Esophagus (tissue), 2 donors: ENCODE measurements at regions not wholly inside any gene's neighbourhood (a gene's known extent, or its start where the extent isn't known, plus 50 kb on each side); places are given as distances from the start of the nearest gene placed in this dataset.

Source experiments
- H3K27ac ChIP-seq, 2 donors: one replicate each; pipeline ENCODE4 v1.5.1; 2013; ENCODE audit warnings: low read depth in 2 of 2, mild to moderate bottlenecking in 2 of 2, inconsistent platforms in 1 of 2, low read length in 1 of 2, moderate library complexity in 1 of 2
- H3K27me3 ChIP-seq, 2 donors: one replicate each; pipeline ENCODE4 v1.6.1; 2013; ENCODE audit warnings: low read length in 2 of 2, control low read depth in 1 of 2, mild to moderate bottlenecking in 1 of 2; ENCODE audit not compliant: insufficient read depth in 2 of 2, control insufficient read depth in 1 of 2
- H3K36me3 ChIP-seq, 2 donors: one replicate each; pipeline ENCODE4 v1.6.1; 2013; ENCODE audit warnings: low read length in 1 of 2; ENCODE audit not compliant: control insufficient read depth in 2 of 2, insufficient read depth in 2 of 2
- H3K4me1 ChIP-seq, 2 donors: one replicate each; pipeline ENCODE4 v1.6.1; 2013; ENCODE audit warnings: low read length in 1 of 2; ENCODE audit not compliant: control insufficient read depth in 2 of 2, insufficient read depth in 2 of 2
- H3K4me3 ChIP-seq, 2 donors: one replicate each; pipeline ENCODE4 v1.5.1; 2013; ENCODE audit warnings: low read length in 2 of 2, mild to moderate bottlenecking in 2 of 2, low read depth in 1 of 2, moderate library complexity in 1 of 2
- H3K9me3 ChIP-seq, 2 donors: one replicate each; pipeline ENCODE4 v1.6.1; 2013; ENCODE audit warnings: mild to moderate bottlenecking in 2 of 2, low read depth in 1 of 2, low read length in 1 of 2, moderate library complexity in 1 of 2; ENCODE audit not compliant: control insufficient read depth in 2 of 2, insufficient read depth in 1 of 2
- WGBS, 2 donors: extraction: QIAGEN DNeasy Blood & Tissue Kit; methylation state at CpG; one replicate each; pipeline ENCODE4 v1.1.7; 2013; 5-methylcytosine and 5-hydroxymethylcytosine counted together
- donor health status: healthy with polysubstance abuse.
- donor health status: Bipolar disorder and iron deficiency.

DNA sequence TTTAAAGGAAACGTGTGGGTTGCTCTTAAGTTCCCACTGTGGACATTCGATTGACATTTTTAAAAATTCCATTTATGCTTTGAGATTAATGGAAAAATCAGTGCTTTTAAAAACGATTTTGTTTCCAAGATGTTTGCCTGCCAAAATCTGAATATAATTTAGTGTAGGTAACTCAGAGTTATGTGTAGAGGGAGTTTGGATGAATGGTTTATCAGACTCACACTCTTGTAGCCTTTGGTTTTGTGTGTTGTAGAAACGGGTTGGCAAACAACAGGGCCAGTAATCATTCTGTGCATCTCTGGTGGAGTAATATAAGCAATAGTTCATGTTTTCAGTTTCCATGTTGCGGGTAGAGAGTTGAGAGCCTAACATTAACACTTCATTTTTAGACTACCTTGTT lies 140.6 kb downstream of the RPS12 start:
- Histone ChIP-seq H3K27ac (no peak overlapping the region), H3K36me3 (no peaks in the 10 kb centered on the region), H3K27me3 (no peaks in the 10 kb centered on the region), H3K9me3 (no peaks in the 10 kb centered on the region), H3K4me3 (no peak overlapping the region), H3K4me1 (no peaks in the 10 kb centered on the region)
- 66 to 75% methylated on average over 5 of the region's 5 CpGs for WGBS, 2 donors

DNA sequence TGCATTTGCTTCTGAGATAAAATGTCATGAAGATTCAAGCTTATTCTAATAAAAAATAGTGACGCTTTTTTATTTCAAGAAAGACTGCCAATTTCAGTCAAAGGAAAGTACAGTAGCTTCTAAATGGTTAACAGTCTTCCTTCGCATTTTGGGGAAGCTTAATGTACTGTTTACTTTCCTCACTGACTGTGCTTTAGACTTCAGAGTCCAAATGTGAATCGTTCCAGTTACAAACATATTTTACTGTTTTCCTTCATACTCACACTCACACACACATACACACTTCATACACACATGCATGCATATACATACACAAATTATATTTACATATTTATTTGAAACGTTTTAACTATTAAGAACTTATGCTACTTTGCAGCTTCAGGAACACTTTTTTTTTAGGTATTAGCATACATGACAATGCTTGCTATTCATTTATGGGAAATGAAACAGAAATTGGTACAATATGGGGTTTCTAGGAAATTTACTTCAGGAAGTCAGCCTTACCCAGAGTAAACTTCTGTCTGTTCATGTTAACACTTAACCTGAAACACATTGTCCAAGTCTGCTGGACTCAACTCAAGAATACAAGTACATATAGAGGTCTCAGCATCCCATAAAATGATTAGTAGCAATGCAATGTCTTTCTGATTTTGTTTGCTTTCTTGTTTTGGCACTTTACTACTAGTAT lies 145.4 kb downstream of the RPS12 start:
- WGBS, 2 donors, result 27 to 30% methylated on average over 4 of the region's 4 CpGs
- Histone ChIP-seq H3K4me3 (no peak overlapping the region), H3K9me3 (no peaks in the 10 kb centered on the region), H3K27me3 (no peaks in the 10 kb centered on the region), H3K4me1 (no peaks in the 10 kb centered on the region), H3K27ac (no peak overlapping the region), H3K36me3 (no peaks in the 10 kb centered on the region)

DNA sequence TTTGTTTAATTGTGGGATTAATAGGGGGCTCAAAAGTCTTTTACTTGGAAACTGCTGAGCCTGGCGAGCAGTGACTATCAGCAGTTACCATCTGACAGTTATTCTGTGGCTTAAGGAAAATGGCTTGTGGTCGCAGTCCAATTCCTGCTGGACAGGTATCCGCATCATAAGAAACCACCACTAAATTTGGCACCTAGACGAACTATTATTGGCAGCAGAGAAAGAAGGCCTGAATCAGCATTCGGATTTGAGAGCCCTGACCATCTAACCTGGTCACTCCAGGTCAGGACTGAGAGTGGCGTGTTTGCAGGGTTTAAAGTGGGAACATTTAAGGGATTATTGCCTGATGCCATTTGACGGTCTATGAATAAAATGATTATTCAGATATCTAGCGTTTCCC lies 146.4 kb downstream of the RPS12 start:
- WGBS, 2 donors, result 60 to 79% methylated on average over 8 of the region's 8 CpGs
- Histone ChIP-seq H3K4me1 (no peaks in the 10 kb centered on the region), H3K27ac (no peak overlapping the region), H3K9me3 (no peaks in the 10 kb centered on the region), H3K36me3 (no peaks in the 10 kb centered on the region), H3K4me3 (no peak overlapping the region), H3K27me3 (no peaks in the 10 kb centered on the region)

DNA sequence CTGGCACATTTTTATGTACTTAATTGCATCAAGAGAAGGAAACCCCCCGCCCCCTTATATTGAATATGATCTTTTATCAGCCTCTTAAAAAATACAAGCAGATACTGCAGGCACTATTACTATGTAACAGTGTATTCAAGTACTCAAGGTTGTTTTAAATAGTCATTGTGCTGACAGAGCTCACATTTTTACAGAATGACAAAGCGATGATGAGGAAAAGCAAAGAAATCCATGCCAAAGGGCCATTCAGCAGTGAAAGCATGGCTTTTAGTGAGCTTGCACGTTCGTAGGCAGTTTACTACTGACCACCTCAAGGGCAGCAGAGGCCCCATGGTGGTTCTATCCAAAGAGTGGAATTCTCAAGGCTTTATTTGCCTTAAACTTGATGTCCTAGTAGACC lies 146.8 kb downstream of the RPS12 start:
- H3K27ac ChIP-seq, result no peak overlapping the region
- H3K9me3 ChIP-seq, result no peaks in the 10 kb centered on the region
- H3K4me1 ChIP-seq, result no peaks in the 10 kb centered on the region
- H3K4me3 ChIP-seq, result no peak overlapping the region
- H3K27me3 ChIP-seq, result no peaks in the 10 kb centered on the region
- 63 to 64% methylated on average over 4 of the region's 4 CpGs for WGBS, 2 donors
- H3K36me3 ChIP-seq, result no peaks in the 10 kb centered on the region

DNA sequence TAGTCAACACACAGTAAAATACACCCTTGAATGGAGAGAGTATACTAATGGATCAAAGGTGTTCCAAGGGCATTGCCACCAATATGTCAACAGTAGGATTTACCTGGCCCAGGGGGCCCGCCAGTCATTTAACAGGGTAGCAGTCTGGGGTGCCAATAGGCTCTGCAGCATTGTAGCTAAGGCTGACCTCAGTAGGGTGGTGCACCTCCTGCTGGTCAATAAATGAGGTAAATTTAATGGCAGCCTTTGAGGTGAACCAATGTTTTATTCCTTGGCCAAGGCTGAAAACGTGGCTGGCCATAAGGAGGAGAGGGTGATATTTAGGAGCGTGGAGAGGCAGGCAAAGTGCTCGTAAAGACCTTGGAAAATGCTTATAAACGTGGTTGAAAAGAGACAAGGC lies 147.2 kb downstream of the RPS12 start:
- H3K4me3 ChIP-seq, result no peak overlapping the region
- WGBS, 2 donors, result 80 to 84% methylated on average over 5 of the region's 5 CpGs
- H3K27me3 ChIP-seq, result no peaks in the 10 kb centered on the region
- no peak overlapping the region for H3K27ac ChIP-seq
- H3K36me3 ChIP-seq, result no peaks in the 10 kb centered on the region
- no peaks in the 10 kb centered on the region for H3K9me3 ChIP-seq
- H3K4me1 ChIP-seq, result no peaks in the 10 kb centered on the region

DNA sequence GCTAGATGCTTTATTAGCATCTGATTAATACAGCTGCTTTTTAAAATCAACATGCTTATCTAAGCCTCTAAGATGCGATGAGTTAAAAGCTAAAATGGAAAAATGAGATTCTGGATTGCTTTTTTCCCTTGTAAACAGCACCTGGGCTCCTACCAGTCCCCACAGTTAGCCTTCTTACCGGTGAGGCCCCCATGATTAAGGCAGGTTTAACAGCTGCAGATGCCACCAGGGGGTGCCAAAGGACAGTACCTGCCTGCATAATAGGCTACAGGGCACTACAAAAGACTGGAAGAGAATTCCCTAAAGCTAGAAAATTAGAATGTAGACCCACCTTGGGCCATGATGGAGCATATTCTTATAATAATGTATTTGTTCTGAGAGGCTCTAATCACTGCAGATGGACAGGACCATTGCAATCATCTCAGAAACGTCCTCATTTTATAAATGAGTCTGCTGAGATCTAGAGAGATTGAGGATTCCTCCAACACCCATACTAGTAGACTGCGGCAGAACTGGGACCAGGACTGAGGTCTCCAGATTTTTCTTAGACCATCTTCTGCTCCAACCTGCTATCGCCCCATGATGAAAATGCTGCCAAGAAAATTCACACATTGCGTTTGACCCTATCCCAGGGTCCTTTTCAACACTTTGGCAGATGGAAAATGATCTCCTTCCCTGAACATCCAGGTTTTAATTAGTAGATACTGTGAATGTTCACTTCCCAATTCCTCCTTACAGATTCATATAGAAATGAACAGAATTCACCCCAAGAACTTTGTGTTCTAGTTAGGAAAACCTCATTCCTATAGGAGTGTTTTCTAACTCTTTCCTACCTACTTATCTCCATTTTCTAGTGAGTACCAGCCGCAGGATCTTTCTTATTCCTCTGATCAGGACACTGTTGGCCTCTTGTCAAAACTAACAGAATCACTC lies 148.8 kb downstream of the RPS12 start:
- H3K4me3 ChIP-seq, result no peak overlapping the region
- H3K4me1 ChIP-seq, result no peaks in the 10 kb centered on the region
- no peak overlapping the region for H3K27ac ChIP-seq
- no peaks in the 10 kb centered on the region for H3K27me3 ChIP-seq
- no peaks in the 10 kb centered on the region for H3K36me3 ChIP-seq
- no peaks in the 10 kb centered on the region for H3K9me3 ChIP-seq
- 64 to 71% methylated on average over 7 of the region's 7 CpGs for WGBS, 2 donors

DNA sequence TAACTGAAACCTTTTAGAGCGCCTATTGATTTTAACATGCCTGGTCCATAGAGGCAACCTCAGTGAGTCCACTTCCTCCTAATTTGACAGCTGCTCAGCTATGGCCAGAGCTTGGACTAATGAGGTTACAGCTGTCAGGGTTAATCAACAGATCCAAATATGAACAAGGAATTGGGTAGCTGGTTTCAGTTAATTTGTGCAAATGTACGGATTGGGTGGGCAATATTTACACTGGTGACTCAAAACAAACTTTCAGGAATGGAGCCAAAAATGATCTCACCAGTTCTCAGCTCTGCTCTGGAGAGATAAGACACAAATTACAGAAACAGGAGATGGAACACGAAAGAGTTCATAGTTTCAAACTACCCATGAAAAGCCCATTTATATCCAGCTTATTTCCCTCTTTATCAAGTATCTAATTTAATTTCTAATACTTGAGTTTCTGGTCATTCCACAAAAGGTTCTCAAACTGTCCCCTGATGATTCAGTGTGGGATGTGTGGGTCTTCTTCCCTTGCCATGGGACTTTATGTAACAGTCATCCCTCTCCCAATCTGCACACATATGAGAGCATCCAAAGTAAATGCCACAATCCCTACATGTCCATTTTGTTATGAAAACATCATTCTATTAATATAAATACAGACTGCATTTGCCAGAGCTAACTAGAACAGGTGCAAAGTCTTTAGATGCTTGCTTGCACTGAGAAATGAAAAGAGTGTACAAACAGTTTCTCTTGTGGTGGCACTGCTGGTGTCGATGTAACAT lies 149.9 kb downstream of the RPS12 start:
- no peaks in the 10 kb centered on the region for H3K27me3 ChIP-seq
- WGBS, 2 donors, result 39% methylated on average over 4 of the region's 4 CpGs

DNA sequence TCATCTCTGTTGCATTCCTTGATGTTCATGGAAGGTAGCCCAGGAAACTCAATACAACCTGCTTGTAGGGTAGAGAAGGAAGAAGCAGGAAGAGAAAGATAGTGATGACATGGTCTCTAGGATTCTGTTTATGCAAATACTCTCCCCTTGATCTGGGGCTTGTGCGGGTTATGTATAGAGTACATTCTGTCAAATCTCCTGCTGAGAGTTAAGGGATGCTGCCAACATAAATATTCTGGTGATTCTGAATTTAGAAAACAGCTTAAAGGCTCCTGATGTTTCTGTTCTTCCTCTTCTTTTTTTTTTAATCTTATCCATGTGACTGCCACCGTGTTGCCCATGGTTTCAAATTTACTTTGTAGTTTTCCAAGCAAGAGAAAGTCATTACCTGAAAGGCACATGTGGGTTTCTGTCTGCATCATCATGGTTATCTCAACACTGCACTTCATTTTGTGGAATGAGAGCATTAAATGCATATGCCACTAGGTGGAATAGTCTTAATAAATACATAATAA lies 150.6 kb downstream of the RPS12 start:
- H3K27ac ChIP-seq, result no peak overlapping the region
- H3K36me3 ChIP-seq, result no peaks in the 10 kb centered on the region
- H3K27me3 ChIP-seq, result no peaks in the 10 kb centered on the region
- 44 to 64% methylated on average over 2 of the region's 2 CpGs for WGBS, 2 donors
- H3K4me3 ChIP-seq, result no peak overlapping the region
- no peaks in the 10 kb centered on the region for H3K9me3 ChIP-seq
- H3K4me1 ChIP-seq, result no peaks in the 10 kb centered on the region

More for the DNA sequence above, 149.9 kb downstream of the RPS12 start:
- H3K9me3 ChIP-seq, result no peaks in the 10 kb centered on the region
- H3K27ac ChIP-seq, result no peak overlapping the region
- H3K4me1 ChIP-seq, result no peaks in the 10 kb centered on the region
- H3K36me3 ChIP-seq, result no peaks in the 10 kb centered on the region
- no peak overlapping the region for H3K4me3 ChIP-seq

DNA sequence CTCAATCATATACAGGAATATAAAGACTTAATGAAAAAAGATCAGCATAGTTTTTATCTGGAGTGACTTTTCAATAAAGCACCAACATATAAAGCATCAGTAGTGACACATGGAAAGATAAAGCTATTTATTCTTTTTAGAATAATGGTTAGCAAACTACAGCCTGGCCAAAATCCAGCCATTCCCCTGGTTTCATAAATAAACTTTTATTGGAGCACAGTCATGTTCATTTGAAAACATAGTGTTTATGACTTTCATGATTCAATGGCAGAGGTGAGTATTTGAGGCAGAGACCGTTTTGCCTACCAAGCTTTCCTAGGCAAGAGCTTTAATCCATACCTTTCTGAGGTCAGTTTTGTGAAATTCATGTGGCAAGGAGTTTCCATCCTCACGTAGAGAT lies 153.5 kb downstream of the RPS12 start:
- no peaks in the 10 kb centered on the region for H3K27me3 ChIP-seq
- no peaks in the 10 kb centered on the region for H3K4me1 ChIP-seq
- H3K36me3 ChIP-seq, result no peaks in the 10 kb centered on the region
- H3K27ac ChIP-seq, result no peak overlapping the region
- H3K9me3 ChIP-seq, result no peaks in the 10 kb centered on the region
- H3K4me3 ChIP-seq, result no peak overlapping the region
- WGBS, 2 donors, result 66 to 69% methylated on average over 2 of the region's 2 CpGs
